Muscle layer of duodenum (tissue), 2 donors: ENCODE measurements at regions not wholly inside any gene's neighbourhood (a gene's known extent, or its start where the extent isn't known, plus 50 kb on each side); places are given as distances from the start of the nearest gene placed in this dataset.

Experiments
- H3K27ac ChIP-seq: one replicate; pipeline ENCODE4 v1.7.0; 2013; ENCODE audit warnings: mild to moderate bottlenecking, low read length
- H3K27me3 ChIP-seq: one replicate; pipeline ENCODE4 v1.7.0; 2013; ENCODE audit warnings: low read depth, mild to moderate bottlenecking, control low read depth, low read length
- H3K36me3 ChIP-seq, 2 donors: one replicate each; pipeline ENCODE4 v1.7.0; 2013; ENCODE audit warnings: low read length in 2 of 2, control low read depth in 1 of 2, mild to moderate bottlenecking in 1 of 2; ENCODE audit not compliant: insufficient read depth in 2 of 2, control insufficient read depth in 1 of 2
- H3K4me1 ChIP-seq, 2 donors: one replicate each; pipeline ENCODE4 v1.7.0; 2013; ENCODE audit warnings: low read length in 2 of 2, mild to moderate bottlenecking in 2 of 2, control low read depth in 1 of 2, moderate library complexity in 1 of 2; ENCODE audit not compliant: insufficient read depth in 2 of 2, control insufficient read depth in 1 of 2
- H3K4me3 ChIP-seq, 2 donors: one replicate each; pipeline ENCODE4 v1.7.0; 2013; ENCODE audit warnings: low read length in 2 of 2, low read depth in 1 of 2, mild to moderate bottlenecking in 1 of 2
- H3K9me3 ChIP-seq, 2 donors: one replicate each; pipeline ENCODE4 v1.7.0; 2013; ENCODE audit warnings: low read length in 2 of 2, control low read depth in 1 of 2, mild to moderate bottlenecking in 1 of 2; ENCODE audit not compliant: control insufficient read depth in 1 of 2
- donor health status: healthy.

- no peaks in the 10 kb centered on the region for H3K9me3 ChIP-seq
- H3K27ac ChIP-seq, result no peak overlapping the region
- H3K36me3 ChIP-seq, result no peaks in the 10 kb centered on the region
- no peaks in the 10 kb centered on the region for H3K4me1 ChIP-seq
- no peak overlapping the region for H3K4me3 ChIP-seq
- H3K27me3 ChIP-seq, result no peaks in the 10 kb centered on the region
Observed at GRCh38 chr2:220337611-220338440, 710.4 kb downstream of the SLC4A3 start.

GRCh38 chr2:220341014-220341413 is 713.6 kb downstream of the SLC4A3 start:
- H3K4me1 ChIP-seq, result no peaks in the 10 kb centered on the region
- H3K36me3 ChIP-seq, result no peaks in the 10 kb centered on the region
- H3K4me3 ChIP-seq, result no peak overlapping the region
- H3K27ac ChIP-seq, result no peak overlapping the region
- H3K27me3 ChIP-seq, result no peaks in the 10 kb centered on the region
- H3K9me3 ChIP-seq, result no peaks in the 10 kb centered on the region

GRCh38 chr2:220346919-220347318 is 719.5 kb downstream of the SLC4A3 start:
- no peak overlapping the region for H3K27ac ChIP-seq
- H3K9me3 ChIP-seq, result no peaks in the 10 kb centered on the region
- no peaks in the 10 kb centered on the region for H3K27me3 ChIP-seq
- no peaks in the 10 kb centered on the region for H3K36me3 ChIP-seq
- H3K4me1 ChIP-seq, result no peaks in the 10 kb centered on the region
- no peak overlapping the region for H3K4me3 ChIP-seq

- H3K27me3 ChIP-seq, result no peaks in the 10 kb centered on the region
- no peak overlapping the region for H3K27ac ChIP-seq
- H3K9me3 ChIP-seq, result no peaks in the 10 kb centered on the region
- no peaks in the 10 kb centered on the region for H3K4me1 ChIP-seq
- no peak overlapping the region for H3K4me3 ChIP-seq
- H3K36me3 ChIP-seq, result no peaks in the 10 kb centered on the region
Observed at GRCh38 chr2:220347626-220348025, 720.2 kb downstream of the SLC4A3 start.

- H3K36me3 ChIP-seq, result no peaks in the 10 kb centered on the region
Observed at GRCh38 chr2:220348206-220348605, 720.8 kb downstream of the SLC4A3 start.

GRCh38 chr2:220353897-220354296 is 726.5 kb downstream of the SLC4A3 start:
- Histone ChIP-seq H3K4me1 (no peaks in the 10 kb centered on the region), H3K4me3 (no peak overlapping the region), H3K27me3 (no peaks in the 10 kb centered on the region), H3K27ac (no peak overlapping the region), H3K36me3 (no peaks in the 10 kb centered on the region), H3K9me3 (no peaks in the 10 kb centered on the region)

More at GRCh38 chr2:220348206-220348605, 720.8 kb downstream of the SLC4A3 start:
- no peak overlapping the region for H3K27ac ChIP-seq
- H3K9me3 ChIP-seq, result no peaks in the 10 kb centered on the region
- no peaks in the 10 kb centered on the region for H3K27me3 ChIP-seq
- no peak overlapping the region for H3K4me3 ChIP-seq
- H3K4me1 ChIP-seq, result no peaks in the 10 kb centered on the region

- Histone ChIP-seq H3K27ac (no peak overlapping the region), H3K27me3 (no peaks in the 10 kb centered on the region), H3K4me1 (no peaks in the 10 kb centered on the region), H3K36me3 (no peaks in the 10 kb centered on the region), H3K9me3 (no peaks in the 10 kb centered on the region), H3K4me3 (no peak overlapping the region)
Observed at GRCh38 chr2:220356076-220356475, 728.6 kb downstream of the SLC4A3 start.

- H3K27me3 ChIP-seq, result no peaks in the 10 kb centered on the region
- H3K4me3 ChIP-seq, result no peak overlapping the region
- H3K27ac ChIP-seq, result no peak overlapping the region
- no peaks in the 10 kb centered on the region for H3K9me3 ChIP-seq
- no peaks in the 10 kb centered on the region for H3K4me1 ChIP-seq
- H3K36me3 ChIP-seq, result no peaks in the 10 kb centered on the region
Observed at GRCh38 chr2:220365023-220365422, 737.6 kb downstream of the SLC4A3 start.

- H3K9me3 ChIP-seq, result no peaks in the 10 kb centered on the region
- H3K4me1 ChIP-seq, result no peaks in the 10 kb centered on the region
- H3K36me3 ChIP-seq, result no peaks in the 10 kb centered on the region
- H3K4me3 ChIP-seq, result no peak overlapping the region
- no peaks in the 10 kb centered on the region for H3K27me3 ChIP-seq
- H3K27ac ChIP-seq, result no peak overlapping the region
Observed at GRCh38 chr2:220366765-220367164, 739.3 kb downstream of the SLC4A3 start.

- H3K27me3 ChIP-seq, result no peaks in the 10 kb centered on the region
- H3K27ac ChIP-seq, result no peak overlapping the region
- H3K4me3 ChIP-seq, result no peak overlapping the region
- H3K9me3 ChIP-seq, result no peaks in the 10 kb centered on the region
- H3K36me3 ChIP-seq, result no peaks in the 10 kb centered on the region
- no peaks in the 10 kb centered on the region for H3K4me1 ChIP-seq
Observed at GRCh38 chr2:220370764-220371163, 743.3 kb downstream of the SLC4A3 start.

GRCh38 chr2:220371211-220371610 is 743.8 kb downstream of the SLC4A3 start:
- Histone ChIP-seq H3K4me3 (no peak overlapping the region), H3K27ac (no peak overlapping the region), H3K36me3 (no peaks in the 10 kb centered on the region), H3K4me1 (no peaks in the 10 kb centered on the region), H3K9me3 (no peaks in the 10 kb centered on the region), H3K27me3 (no peaks in the 10 kb centered on the region)

GRCh38 chr2:220373878-220374277 is 746.4 kb downstream of the SLC4A3 start:
- Histone ChIP-seq H3K36me3 (no peaks in the 10 kb centered on the region), H3K27ac (no peak overlapping the region), H3K9me3 (no peaks in the 10 kb centered on the region), H3K4me3 (no peak overlapping the region), H3K4me1 (no peaks in the 10 kb centered on the region), H3K27me3 (no peaks in the 10 kb centered on the region)
